HepG2 (cell line): ENCODE measurements at regions not wholly inside any gene's neighbourhood (a gene's known extent, or its start where the extent isn't known, plus 50 kb on each side); places are given as distances from the start of the nearest gene placed in this dataset.
"Not testable (repeated sequence)": the region's sequence is repeated elsewhere in the genome, so short reads cannot be mapped to it uniquely, and the experiment has no call there.

ENCODE experiments used
- ATAC-seq: fragments of 200-7000 bp; cut with Tn5 transposase; 3 replicates; pipeline ENCODE4 v1.9.1; 2020; ENCODE audit warnings: mild to moderate bottlenecking, moderate library complexity
- BruUV-seq: library from RNA; stranded (reverse); fragments of 400-500 nt; replicated peaks from 2 replicates; lab custom pipeline; 2021; lab: Mats Ljungman, UMichigan
- CTCF ChIA-PET: fragments of 300-600 bp; formaldehyde crosslinking; extraction: SDS; loops from one replicate; lab custom pipeline; 2021; ENCODE audit warnings: low total read pairs, inconsistent platforms, low intra/inter-chr PET ratio; lab: Yijun Ruan, JAX
- POLR2A ChIA-PET: fragments of 350-600 bp; sonication (Branson Sonifier 250); formaldehyde crosslinking; loops from one replicate; lab custom pipeline; 2020; ENCODE audit warnings: antibody characterized with exemption, inconsistent platforms; lab: Yijun Ruan, JAX
- DNase-seq: peaks from one replicate; pipeline ENCODE4 v3.0.0-alpha.2; 2015; ENCODE audit warnings: low spot score
- FAIRE-seq: peaks from 3 replicates; lab custom pipeline; 2011; peaks lifted over from hg19 to GRCh38; lab: Jason Lieb, UNC
- H2AFZ ChIP-seq: one replicate; pipeline ENCODE4 v1.6.1; 2011; ENCODE audit warnings: low read length, inconsistent platforms
- H3K27ac ChIP-seq: fragments of 300-600 bp; 3 replicates; pipeline ENCODE4 v1.8.0; 2011; ENCODE audit warnings: mixed run types, mild to moderate bottlenecking, mixed read lengths, low read length, inconsistent platforms; ENCODE audit not compliant: insufficient read depth; ENCODE audit errors: extremely low read length
- H3K27me3 ChIP-seq, 2 experiments: fragments of 200-600 bp in 1 of 2; 2 replicates in 1 of 2; 3 replicates in 1 of 2; pipeline versions ENCODE4 v1.6.0 to v1.8.0; 2011; ENCODE audit warnings: low read length in 2 of 2, mild to moderate bottlenecking in 2 of 2, moderate library complexity in 2 of 2, inconsistent platforms in 1 of 2; ENCODE audit not compliant: insufficient read depth in 2 of 2, control insufficient read depth in 1 of 2
- H3K36me3 ChIP-seq, 2 experiments: fragments of 200-600 bp in 1 of 2; replicated peaks in 1 of 2; 2 replicates in 1 of 2; 3 replicates in 1 of 2; pipeline versions ENCODE4 v1.5.1 to v1.8.0; 2011; ENCODE audit warnings: low read length in 2 of 2, inconsistent platforms in 1 of 2; ENCODE audit not compliant: insufficient read depth in 2 of 2, control insufficient read depth in 1 of 2
- H3K4me1 ChIP-seq: 2 replicates; pipeline ENCODE4 v1.5.1; 2012; ENCODE audit warnings: low read length, inconsistent platforms; ENCODE audit not compliant: insufficient read depth
- H3K4me2 ChIP-seq: 2 replicates; pipeline ENCODE4 v1.6.0; 2011; ENCODE audit warnings: low read depth, low read length, inconsistent platforms
- H3K4me3 ChIP-seq, 3 experiments: fragments of 200-600 bp in 1 of 3; sonication (generic), shearing (Covaris generic) in 1 of 3; replicated peaks in 1 of 3; 2 replicates each; pipeline ENCODE4 v1.5.1; 2011 to 2016; ENCODE audit warnings: low read length in 3 of 3, inconsistent platforms in 2 of 3, low read depth in 2 of 3, mild to moderate bottlenecking in 2 of 3, control low read depth in 1 of 3, mixed read lengths in 1 of 3; ENCODE audit not compliant: insufficient read depth in 1 of 3
- H3K79me2 ChIP-seq: one replicate; pipeline ENCODE4 v1.6.1; 2011; ENCODE audit warnings: low read length, inconsistent platforms; ENCODE audit not compliant: insufficient read depth
- H3K9ac ChIP-seq: 2 replicates; pipeline ENCODE4 v1.6.0; 2011; ENCODE audit warnings: mild to moderate bottlenecking, low read depth, low read length, inconsistent platforms; ENCODE audit not compliant: insufficient read depth
- H3K9me3 ChIP-seq: 2 replicates; pipeline ENCODE4 v1.5.1; 2012; ENCODE audit warnings: mild to moderate bottlenecking, low read length
- H4K20me1 ChIP-seq: 2 replicates; pipeline ENCODE4 v1.6.0; 2011; ENCODE audit warnings: inconsistent platforms, mild to moderate bottlenecking, low read length, moderate library complexity; ENCODE audit not compliant: insufficient read depth
- ATF7 ChIP-seq, 2 experiments: fragments of 450-650 bp in 1 of 2; sonication (generic) in 1 of 2; formaldehyde crosslinking in 1 of 2; IDR thresholded peaks; 2 replicates each; pipeline versions ENCODE4 v1.4.0 to v1.6.1; 2016 to 2020; ENCODE audit warnings: antibody characterized with exemption in 1 of 2, mild to moderate bottlenecking in 1 of 2, missing genetic modification reagents in 1 of 2
- HNRNPK ChIP-seq: fragments of 200-400 bp; formaldehyde crosslinking; IDR thresholded peaks from 2 replicates; pipeline ENCODE4 v1.6.1; 2018; ENCODE audit warnings: low read length, low read depth, moderate library complexity, mild to moderate bottlenecking; ENCODE audit not compliant: poor library complexity, severe bottlenecking
- HOXA9 ChIP-seq: sonication (generic); formaldehyde crosslinking; IDR thresholded peaks from 2 replicates; pipeline ENCODE4 v1.8.1; 2022; ENCODE audit warnings: missing genetic modification reagents, mild to moderate bottlenecking, moderate library complexity, borderline replicate concordance
- MXD1 ChIP-seq: sonication (generic); formaldehyde crosslinking; IDR thresholded peaks from 2 replicates; pipeline ENCODE4 v1.4.0; 2020; ENCODE audit warnings: mild to moderate bottlenecking, missing genetic modification reagents
- PCBP1 ChIP-seq: fragments of 200-400 bp; formaldehyde crosslinking; IDR thresholded peaks from 2 replicates; pipeline ENCODE4 v1.6.1; 2017; ENCODE audit warnings: mild to moderate bottlenecking, low read depth, low read length, borderline replicate concordance
- PCBP2 ChIP-seq: fragments of 200-400 bp; formaldehyde crosslinking; optimal IDR thresholded peaks from 2 replicates; pipeline ENCODE3; 2018; ENCODE audit warnings: low read length, low read depth; ENCODE audit not compliant: poor library complexity, severe bottlenecking
- ZNF235 ChIP-seq: sonication (generic); formaldehyde crosslinking; IDR thresholded peaks from 2 replicates; pipeline ENCODE4 v1.8.1; 2023; ENCODE audit warnings: mild to moderate bottlenecking, missing genetic modification reagents, borderline replicate concordance
- ZNF354B ChIP-seq: sonication (generic); formaldehyde crosslinking; IDR thresholded peaks from 2 replicates; pipeline ENCODE4 v1.8.0; 2022; ENCODE audit warnings: mild to moderate bottlenecking, missing genetic modification reagents
- ZNF788 ChIP-seq: sonication (generic); formaldehyde crosslinking; IDR thresholded peaks from 2 replicates; pipeline ENCODE4 v1.5.0; 2020; ENCODE audit warnings: mild to moderate bottlenecking, missing genetic modification reagents, borderline replicate concordance
- WGBS: methylation state at CpG from one replicate; pipeline ENCODE4 v1.1.6; 2017; ENCODE audit warnings: low lambda C conversion rate; 5-methylcytosine and 5-hydroxymethylcytosine counted together
- in situ Hi-C: cut with HindIII; loops from 2 replicates; pipeline ENCODE4 v1.10.0; 2017; ENCODE audit warnings: low pct_unique_long_range_greater_than_20kb; ENCODE audit not compliant: extremely low pct_ligation_motif_present
- intact Hi-C: fragments of 100-400 bp; cut with micrococcal nuclease; formaldehyde crosslinking; loops from one replicate; pipeline ENCODE4 v1.10.0; 2022; ENCODE audit not compliant: unreplicated experiment
- TF ChIP-seq, protein P1 (sequence below): sonication (generic); formaldehyde crosslinking; IDR thresholded peaks from 2 replicates; pipeline ENCODE4 v1.8.0; 2022; ENCODE audit warnings: low read depth, missing genetic modification reagents

DNA sequence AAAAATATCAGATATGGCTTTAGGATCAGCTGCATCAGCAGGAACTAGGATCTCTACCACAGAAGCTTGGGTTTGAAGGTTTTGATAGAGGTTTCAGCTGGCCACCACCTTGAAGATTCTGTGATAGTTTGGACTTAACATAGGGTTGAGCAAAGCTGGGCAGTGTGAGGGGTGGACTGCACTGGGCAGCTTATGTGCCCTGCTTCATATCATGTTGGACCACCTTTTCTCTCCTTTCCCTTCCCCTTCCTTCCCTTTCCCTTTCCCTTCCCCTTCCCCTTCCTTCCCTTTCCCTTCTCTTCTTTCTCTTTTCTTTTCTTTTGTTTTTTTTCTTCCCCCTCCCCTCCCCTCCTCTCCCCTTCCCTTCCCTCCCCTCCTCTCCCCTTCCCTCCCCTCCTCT is 196.3 kb upstream of the CXCR4 start:
- CTCF ChIA-PET = no interaction called here

DNA sequence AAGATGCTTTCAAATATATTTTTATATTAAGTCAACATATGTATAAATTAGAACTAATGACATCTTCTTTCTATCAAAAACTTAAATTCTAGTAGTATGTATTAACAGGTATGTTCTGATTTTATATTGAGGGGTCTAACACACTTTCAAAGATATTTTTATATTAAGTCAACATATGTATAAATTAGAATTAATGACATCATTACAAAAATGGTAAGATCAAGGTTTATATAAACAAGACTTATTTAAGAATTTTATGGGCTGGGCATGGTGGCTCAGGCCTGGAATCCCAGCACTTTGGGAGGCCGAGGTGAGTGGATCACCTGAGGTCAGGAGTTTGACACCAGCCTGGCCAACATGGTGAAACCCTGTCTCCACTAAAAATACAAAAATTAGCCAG is 194.6 kb upstream of the CXCR4 start:
- H2AFZ ChIP-seq; BruUV-seq; POLR2A ChIA-PET; CTCF ChIA-PET; H3K4me2 ChIP-seq; intact Hi-C loops; FAIRE-seq; H3K4me3 ChIP-seq; H3K9ac ChIP-seq; H3K4me1 ChIP-seq; H4K20me1 ChIP-seq; in situ Hi-C loops; H3K27me3 ChIP-seq; ATAC-seq; DNase-seq; H3K27ac ChIP-seq; H3K9me3 ChIP-seq; H3K79me2 ChIP-seq; TF ChIP-seq ATF7 (CRISPR knock-in tag; IDR thresholded peaks at IDR 0.05): not testable (repeated sequence)
- WGBS = 4% methylated on average over 1 of the region's 1 CpG
- TF ChIP-seq ATF7 (IDR thresholded peaks at IDR 0.05) = peak; percentile 80
- TF ChIP-seq, all 625 proteins: peak for 1; not testable (repeated sequence) for 624
- H3K36me3 ChIP-seq = not testable (repeated sequence)

More for the DNA sequence above, 196.3 kb upstream of the CXCR4 start:
- no peaks in the 10 kb centered on the region for H3K36me3 ChIP-seq
- in situ Hi-C loops (no loop called here), intact Hi-C loops (no loop called here)
- H3K27ac ChIP-seq = no peak overlapping the region
- H2AFZ ChIP-seq = no peak overlapping the region
- peaks cover 0 to 7% of the 10 kb centered on the region in 2 experiments; a peak in 1 of 5 replicates for H3K27me3 ChIP-seq
- no peaks in the 10 kb centered on the region for H3K79me2 ChIP-seq
- H3K9ac ChIP-seq = no peak overlapping the region
- no peak for FAIRE-seq
- BruUV-seq = no TSS peak
- TF ChIP-seq MXD1 (CRISPR knock-in tag) = no peak
- no peak for TF ChIP-seq ZNF788 (CRISPR knock-in tag)
- TF ChIP-seq PCBP1 = peak; percentile 80; the same call in 1 of the 2 replicates
- TF ChIP-seq, protein P1, sequence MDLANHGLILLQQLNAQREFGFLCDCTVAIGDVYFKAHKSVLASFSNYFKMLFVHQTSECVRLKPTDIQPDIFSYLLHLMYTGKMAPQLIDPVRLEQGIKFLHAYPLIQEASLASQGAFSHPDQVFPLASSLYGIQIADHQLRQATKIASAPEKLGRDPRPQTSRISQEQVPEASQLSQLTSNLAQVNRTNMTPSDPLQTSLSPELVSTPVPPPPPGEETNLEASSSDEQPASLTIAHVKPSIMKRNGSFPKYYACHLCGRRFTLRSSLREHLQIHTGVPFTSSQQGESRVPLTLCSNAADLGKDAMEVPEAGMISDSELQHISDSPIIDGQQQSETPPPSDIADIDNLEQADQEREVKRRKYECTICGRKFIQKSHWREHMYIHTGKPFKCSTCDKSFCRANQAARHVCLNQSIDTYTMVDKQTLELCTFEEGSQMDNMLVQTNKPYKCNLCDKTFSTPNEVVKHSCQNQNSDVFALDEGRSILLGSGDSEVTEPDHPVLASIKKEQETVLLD (CRISPR knock-in tag) = no peak
- TF ChIP-seq ZNF235 = no peak
- TF ChIP-seq HOXA9 (CRISPR knock-in tag) = no peak
- TF ChIP-seq PCBP2 = peak; percentile 73
- peak; percentile 98 for TF ChIP-seq HNRNPK
- no peak for TF ChIP-seq ZNF354B (CRISPR knock-in tag)
- TF ChIP-seq, all 625 proteins: peak for 3
- POLR2A ChIA-PET = no interaction called here
- Histone ChIP-seq H3K4me3 (no peak overlapping the region), H3K4me1 (no peaks in the 10 kb centered on the region), H3K9me3 (no peaks in the 10 kb centered on the region), H3K4me2 (no peak overlapping the region), H4K20me1 (no peaks in the 10 kb centered on the region)
- DNase-seq (no peak), ATAC-seq (no peak)
